ENCODE measurements at regions not wholly inside any gene's neighbourhood (a gene's known extent, or its start where the extent isn't known, plus 50 kb on each side); places are given as distances from the start of the nearest gene placed in this dataset.

DNA sequence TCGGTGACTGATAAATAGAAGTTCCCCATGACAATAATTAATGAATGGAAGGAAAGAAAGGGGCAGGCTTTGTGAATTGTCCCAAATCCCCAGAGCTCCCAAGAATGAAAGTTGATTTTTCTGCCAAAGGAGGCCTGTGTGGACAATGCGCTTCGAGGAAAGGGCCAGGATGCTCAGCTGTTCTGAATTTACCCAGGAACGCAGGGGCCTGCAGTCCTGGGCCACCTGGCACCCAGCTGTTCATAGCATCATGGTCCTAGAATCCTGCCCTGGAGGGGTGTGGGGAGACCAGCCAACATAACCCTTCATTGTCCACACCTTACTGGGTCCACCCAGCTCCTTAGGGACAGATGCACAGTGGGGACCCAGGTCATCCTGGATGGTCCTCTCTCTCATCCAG is 587.5 kb downstream of the BCL11B start:
- no peaks in the 10 kb centered on the region for H3K4me1 ChIP-seq (ENCODE audit: insufficient read depth, low read length)
- no peak overlapping the region for H3K27ac ChIP-seq (ENCODE audit: low read length)
- no peaks in the 10 kb centered on the region for H3K27me3 ChIP-seq (ENCODE audit: insufficient read depth, low read length)

DNA sequence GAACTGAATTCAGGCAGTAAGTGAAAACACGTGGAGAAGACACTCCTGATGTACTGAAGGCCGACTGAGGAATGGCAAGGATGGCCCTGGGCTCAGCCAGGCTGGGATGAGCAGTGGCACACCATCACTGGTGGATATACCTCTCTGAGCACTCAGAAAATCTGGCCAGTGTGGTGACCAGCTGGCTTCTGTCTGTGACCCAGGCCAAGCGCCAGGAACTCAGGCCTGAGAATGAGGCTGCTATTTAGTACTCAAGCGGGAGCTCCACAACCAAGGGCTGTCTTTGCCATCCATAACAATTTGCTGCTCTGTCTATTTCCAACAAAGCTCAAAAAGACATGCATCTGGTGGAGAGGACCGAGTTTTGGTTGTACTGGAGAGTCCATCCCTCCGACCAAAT is 586.3 kb downstream of the BCL11B start:
- H3K36me3 ChIP-seq (ENCODE audit: insufficient read depth, low read depth, low read length), result no peaks in the 10 kb centered on the region
- no peak overlapping the region for H3K4me3 ChIP-seq (ENCODE audit: low read length)
- no peak overlapping the region for H3K27ac ChIP-seq (ENCODE audit: low read length)
- H3K9ac ChIP-seq (ENCODE audit: low read depth, low read length), result no peak overlapping the region
- H3K9me3 ChIP-seq (ENCODE audit: insufficient read depth, low read depth, low read length), result no peaks in the 10 kb centered on the region
- no peaks in the 10 kb centered on the region for H3K27me3 ChIP-seq (ENCODE audit: insufficient read depth, low read length)
- no peaks in the 10 kb centered on the region for H3K4me1 ChIP-seq (ENCODE audit: insufficient read depth, low read length)

More for the DNA sequence above, 587.5 kb downstream of the BCL11B start:
- Histone ChIP-seq H3K9ac (ENCODE audit: low read depth, low read length) (no peak overlapping the region), H3K36me3 (ENCODE audit: insufficient read depth, low read depth, low read length) (no peaks in the 10 kb centered on the region), H3K9me3 (ENCODE audit: insufficient read depth, low read depth, low read length) (no peaks in the 10 kb centered on the region), H3K4me3 (ENCODE audit: low read length) (no peak overlapping the region)

DNA sequence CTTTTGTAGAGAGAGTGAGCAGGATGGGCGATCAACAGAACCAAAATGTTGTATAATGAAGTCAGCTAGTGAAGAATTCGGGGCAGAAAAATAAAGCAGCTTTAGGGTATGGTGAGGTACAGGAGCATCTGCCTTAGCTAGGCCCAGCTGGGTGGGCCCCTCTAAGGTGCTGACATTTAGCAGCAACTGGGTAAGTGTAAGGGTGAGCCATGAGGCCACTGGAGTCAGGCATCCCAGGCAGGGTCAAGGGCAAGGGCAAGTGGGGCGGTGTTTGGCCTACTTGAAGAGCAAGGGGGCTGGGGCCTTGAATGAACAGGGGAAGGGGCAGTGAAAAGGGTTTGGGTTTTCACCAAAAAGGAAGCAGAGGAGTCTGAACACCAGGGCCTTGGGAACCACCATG is 583.6 kb downstream of the BCL11B start:
- Histone ChIP-seq H3K9ac (ENCODE audit: low read depth, low read length) (no peak overlapping the region), H3K27ac (ENCODE audit: low read length) (no peak overlapping the region), H3K9me3 (ENCODE audit: insufficient read depth, low read depth, low read length) (no peaks in the 10 kb centered on the region), H3K27me3 (ENCODE audit: insufficient read depth, low read length) (no peaks in the 10 kb centered on the region), H3K4me1 (ENCODE audit: insufficient read depth, low read length) (no peaks in the 10 kb centered on the region), H3K4me3 (ENCODE audit: low read length) (no peak overlapping the region), H3K36me3 (ENCODE audit: insufficient read depth, low read depth, low read length) (no peaks in the 10 kb centered on the region)

DNA sequence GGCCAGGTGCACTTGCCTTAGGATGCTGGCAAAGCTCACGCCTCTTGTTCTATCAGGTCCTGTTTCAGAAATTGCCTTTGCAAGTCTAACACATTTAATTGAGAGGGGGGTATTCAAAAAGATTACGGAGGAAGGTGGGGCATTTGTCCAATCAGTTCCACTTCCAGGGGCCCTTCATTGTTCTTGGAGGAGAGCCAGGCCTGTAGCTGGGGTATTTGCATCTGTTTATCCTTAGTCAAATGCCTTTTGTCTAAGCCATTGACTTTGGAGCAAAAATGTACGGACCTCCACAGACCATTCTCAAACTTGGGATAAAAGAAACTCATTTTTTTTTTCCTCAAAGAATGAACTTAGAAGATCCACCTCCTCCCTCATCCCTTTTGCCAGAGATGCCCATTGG is 582.0 kb downstream of the BCL11B start:
- no peaks in the 10 kb centered on the region for H3K27me3 ChIP-seq (ENCODE audit: insufficient read depth, low read length)
- no peaks in the 10 kb centered on the region for H3K4me1 ChIP-seq (ENCODE audit: insufficient read depth, low read length)
- H3K36me3 ChIP-seq (ENCODE audit: insufficient read depth, low read depth, low read length), result no peaks in the 10 kb centered on the region
- H3K4me3 ChIP-seq (ENCODE audit: low read length), result no peak overlapping the region
- no peaks in the 10 kb centered on the region for H3K9me3 ChIP-seq (ENCODE audit: insufficient read depth, low read depth, low read length)
- H3K27ac ChIP-seq (ENCODE audit: low read length), result no peak overlapping the region
- H3K9ac ChIP-seq (ENCODE audit: low read depth, low read length), result no peak overlapping the region

- Histone ChIP-seq H3K9ac (ENCODE audit: low read depth, low read length) (no peak overlapping the region), H3K4me3 (ENCODE audit: low read length) (no peak overlapping the region), H3K36me3 (ENCODE audit: insufficient read depth, low read depth, low read length) (no peaks in the 10 kb centered on the region), H3K27me3 (ENCODE audit: insufficient read depth, low read length) (no peaks in the 10 kb centered on the region), H3K4me1 (ENCODE audit: insufficient read depth, low read length) (no peaks in the 10 kb centered on the region), H3K9me3 (ENCODE audit: insufficient read depth, low read depth, low read length) (no peaks in the 10 kb centered on the region), H3K27ac (ENCODE audit: low read length) (no peak overlapping the region)
Observed at GRCh38 chr14:98692832-98693231, 579.2 kb downstream of the BCL11B start.

DNA sequence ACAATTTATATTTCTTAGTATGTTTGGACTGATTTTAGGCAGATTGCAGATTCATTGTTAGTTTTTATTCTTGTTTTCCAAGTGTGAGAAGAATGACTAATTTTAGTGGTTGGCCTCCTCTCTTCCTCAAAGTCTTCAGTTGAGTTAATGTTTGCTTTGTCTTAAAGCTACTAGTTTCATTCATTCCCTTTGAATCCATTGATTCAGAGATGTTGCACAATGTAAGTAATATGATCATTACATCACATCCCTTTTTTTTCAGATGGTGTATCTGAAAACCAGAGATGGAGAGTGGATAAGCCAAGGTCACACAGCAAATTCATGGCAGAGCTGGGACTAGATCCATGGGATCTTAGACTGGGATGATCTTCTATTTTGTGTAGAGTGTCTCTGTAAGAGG is 577.5 kb downstream of the BCL11B start:
- H3K36me3 ChIP-seq (ENCODE audit: insufficient read depth, low read depth, low read length), result no peaks in the 10 kb centered on the region
- H3K9me3 ChIP-seq (ENCODE audit: insufficient read depth, low read depth, low read length), result no peaks in the 10 kb centered on the region
- no peak overlapping the region for H3K27ac ChIP-seq (ENCODE audit: low read length)
- no peaks in the 10 kb centered on the region for H3K27me3 ChIP-seq (ENCODE audit: insufficient read depth, low read length)
- no peaks in the 10 kb centered on the region for H3K4me1 ChIP-seq (ENCODE audit: insufficient read depth, low read length)
- H3K4me3 ChIP-seq (ENCODE audit: low read length), result no peak overlapping the region
- H3K9ac ChIP-seq (ENCODE audit: low read depth, low read length), result no peak overlapping the region

DNA sequence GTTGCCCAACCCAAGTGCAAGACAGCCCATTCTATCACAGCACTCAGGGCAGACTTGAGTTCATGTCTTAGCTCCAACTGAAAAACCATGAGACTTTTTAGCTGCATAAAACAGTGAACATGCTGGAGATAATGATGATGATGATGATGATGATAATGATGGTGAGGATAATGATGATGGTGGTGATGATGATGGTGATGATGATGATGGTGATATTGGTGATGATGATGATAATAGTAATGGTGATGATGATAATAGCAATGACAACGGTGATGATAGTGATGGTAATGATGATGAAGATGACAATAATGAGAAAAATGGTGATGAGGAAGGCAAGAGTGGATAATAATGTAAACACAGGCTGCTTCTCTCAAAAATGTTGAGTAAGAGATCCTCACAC is 576.2 kb downstream of the BCL11B start:
- no peaks in the 10 kb centered on the region for H3K36me3 ChIP-seq (ENCODE audit: insufficient read depth, low read depth, low read length)
- no peak overlapping the region for H3K27ac ChIP-seq (ENCODE audit: low read length)
- H3K9me3 ChIP-seq (ENCODE audit: insufficient read depth, low read depth, low read length), result no peaks in the 10 kb centered on the region
- no peak overlapping the region for H3K9ac ChIP-seq (ENCODE audit: low read depth, low read length)
- no peaks in the 10 kb centered on the region for H3K27me3 ChIP-seq (ENCODE audit: insufficient read depth, low read length)
- no peak overlapping the region for H3K4me3 ChIP-seq (ENCODE audit: low read length)
- no peaks in the 10 kb centered on the region for H3K4me1 ChIP-seq (ENCODE audit: insufficient read depth, low read length)

DNA sequence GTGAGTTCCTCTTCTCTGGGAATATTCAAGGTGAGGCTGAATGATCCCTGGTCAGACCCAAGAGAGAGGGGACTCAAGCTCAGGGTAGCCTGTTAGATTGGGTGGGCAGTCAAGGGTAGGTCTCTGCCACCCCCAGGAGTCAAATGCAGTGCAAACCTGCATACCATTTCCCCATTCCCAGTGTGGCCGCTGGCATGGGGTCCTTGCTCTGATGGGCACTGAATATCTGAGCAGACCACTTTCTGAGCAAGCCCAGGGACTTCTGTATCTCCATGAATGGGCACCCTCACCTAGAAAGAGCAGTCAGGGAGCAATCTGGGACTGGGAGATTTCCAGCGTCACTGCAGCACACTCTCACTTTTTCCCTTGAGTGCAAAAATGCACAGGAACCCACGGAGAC is 573.7 kb downstream of the BCL11B start:
- no peaks in the 10 kb centered on the region for H3K4me1 ChIP-seq (ENCODE audit: insufficient read depth, low read length)
- no peak overlapping the region for H3K27ac ChIP-seq (ENCODE audit: low read length)
- H3K4me3 ChIP-seq (ENCODE audit: low read length), result no peak overlapping the region
- H3K9me3 ChIP-seq (ENCODE audit: insufficient read depth, low read depth, low read length), result no peaks in the 10 kb centered on the region
- H3K9ac ChIP-seq (ENCODE audit: low read depth, low read length), result no peak overlapping the region
- H3K27me3 ChIP-seq (ENCODE audit: insufficient read depth, low read length), result no peaks in the 10 kb centered on the region
- no peaks in the 10 kb centered on the region for H3K36me3 ChIP-seq (ENCODE audit: insufficient read depth, low read depth, low read length)

GRCh38 chr14:98700748-98701147 is 571.2 kb downstream of the BCL11B start:
- Histone ChIP-seq H3K9ac (ENCODE audit: low read depth, low read length) (no peak overlapping the region), H3K4me1 (ENCODE audit: insufficient read depth, low read length) (no peaks in the 10 kb centered on the region), H3K36me3 (ENCODE audit: insufficient read depth, low read depth, low read length) (no peaks in the 10 kb centered on the region), H3K9me3 (ENCODE audit: insufficient read depth, low read depth, low read length) (no peaks in the 10 kb centered on the region), H3K27ac (ENCODE audit: low read length) (no peak overlapping the region), H3K27me3 (ENCODE audit: insufficient read depth, low read length) (no peaks in the 10 kb centered on the region), H3K4me3 (ENCODE audit: low read length) (no peak overlapping the region)

GRCh38 chr14:98701377-98701776 is 570.6 kb downstream of the BCL11B start:
- no peak overlapping the region for H3K4me3 ChIP-seq (ENCODE audit: low read length)
- H3K4me1 ChIP-seq (ENCODE audit: insufficient read depth, low read length), result no peaks in the 10 kb centered on the region
- no peak overlapping the region for H3K9ac ChIP-seq (ENCODE audit: low read depth, low read length)
- H3K9me3 ChIP-seq (ENCODE audit: insufficient read depth, low read depth, low read length), result no peaks in the 10 kb centered on the region
- H3K27ac ChIP-seq (ENCODE audit: low read length), result no peak overlapping the region
- no peaks in the 10 kb centered on the region for H3K36me3 ChIP-seq (ENCODE audit: insufficient read depth, low read depth, low read length)
- no peaks in the 10 kb centered on the region for H3K27me3 ChIP-seq (ENCODE audit: insufficient read depth, low read length)

DNA sequence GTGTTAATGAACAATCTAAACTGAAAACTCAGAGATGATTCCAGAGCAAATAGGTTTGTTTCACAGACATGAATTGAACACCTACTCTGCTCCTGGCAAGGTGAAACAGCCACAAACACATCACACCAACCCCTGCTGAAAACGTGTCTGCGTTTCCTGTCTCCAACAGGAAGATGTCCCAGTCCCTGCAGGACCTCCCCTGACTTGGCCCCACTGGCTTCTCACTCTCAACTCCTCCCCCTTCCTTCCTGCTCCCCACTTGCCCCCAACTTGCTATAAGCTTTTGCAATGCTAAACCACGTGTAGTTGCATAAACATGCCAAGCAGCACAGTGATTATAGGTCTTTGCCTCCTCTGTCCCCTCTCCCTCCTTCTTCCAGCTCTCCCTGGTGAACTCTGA is 567.6 kb downstream of the BCL11B start:
- Histone ChIP-seq H3K9me3 (ENCODE audit: insufficient read depth, low read depth, low read length) (no peaks in the 10 kb centered on the region), H3K9ac (ENCODE audit: low read depth, low read length) (no peak overlapping the region), H3K4me1 (ENCODE audit: insufficient read depth, low read length) (no peaks in the 10 kb centered on the region), H3K4me3 (ENCODE audit: low read length) (no peak overlapping the region), H3K36me3 (ENCODE audit: insufficient read depth, low read depth, low read length) (no peaks in the 10 kb centered on the region), H3K27ac (ENCODE audit: low read length) (no peak overlapping the region), H3K27me3 (ENCODE audit: insufficient read depth, low read length) (no peaks in the 10 kb centered on the region)

GRCh38 chr14:98705871-98706300 is 566.1 kb downstream of the BCL11B start:
- Histone ChIP-seq H3K4me3 (ENCODE audit: low read length) (no peak overlapping the region), H3K9me3 (ENCODE audit: insufficient read depth, low read depth, low read length) (no peaks in the 10 kb centered on the region), H3K27ac (ENCODE audit: low read length) (no peak overlapping the region), H3K9ac (ENCODE audit: low read depth, low read length) (no peak overlapping the region), H3K4me1 (ENCODE audit: insufficient read depth, low read length) (no peaks in the 10 kb centered on the region), H3K36me3 (ENCODE audit: insufficient read depth, low read depth, low read length) (no peaks in the 10 kb centered on the region), H3K27me3 (ENCODE audit: insufficient read depth, low read length) (no peaks in the 10 kb centered on the region)

GRCh38 chr14:98707522-98707921 is 564.5 kb downstream of the BCL11B start:
- Histone ChIP-seq H3K27ac (ENCODE audit: low read length) (no peak overlapping the region), H3K27me3 (ENCODE audit: insufficient read depth, low read length) (no peaks in the 10 kb centered on the region)

More at GRCh38 chr14:98707522-98707921, 564.5 kb downstream of the BCL11B start:
- H3K4me3 ChIP-seq (ENCODE audit: low read length), result no peak overlapping the region
- no peaks in the 10 kb centered on the region for H3K36me3 ChIP-seq (ENCODE audit: insufficient read depth, low read depth, low read length)
- H3K9ac ChIP-seq (ENCODE audit: low read depth, low read length), result no peak overlapping the region
- no peaks in the 10 kb centered on the region for H3K9me3 ChIP-seq (ENCODE audit: insufficient read depth, low read depth, low read length)
- no peaks in the 10 kb centered on the region for H3K4me1 ChIP-seq (ENCODE audit: insufficient read depth, low read length)
